GDM1 (cell line): ENCODE measurements at regions not wholly inside any gene's neighbourhood (a gene's known extent, or its start where the extent isn't known, plus 50 kb on each side); places are given as distances from the start of the nearest gene placed in this dataset.
"Not testable (repeated sequence)": the region's sequence is repeated elsewhere in the genome, so short reads cannot be mapped to it uniquely, and the experiment has no call there.

Experiments
- DNase-seq: peaks from one replicate; lab custom pipeline; 2025; lab: John Stamatoyannopoulos, UW

DNA sequence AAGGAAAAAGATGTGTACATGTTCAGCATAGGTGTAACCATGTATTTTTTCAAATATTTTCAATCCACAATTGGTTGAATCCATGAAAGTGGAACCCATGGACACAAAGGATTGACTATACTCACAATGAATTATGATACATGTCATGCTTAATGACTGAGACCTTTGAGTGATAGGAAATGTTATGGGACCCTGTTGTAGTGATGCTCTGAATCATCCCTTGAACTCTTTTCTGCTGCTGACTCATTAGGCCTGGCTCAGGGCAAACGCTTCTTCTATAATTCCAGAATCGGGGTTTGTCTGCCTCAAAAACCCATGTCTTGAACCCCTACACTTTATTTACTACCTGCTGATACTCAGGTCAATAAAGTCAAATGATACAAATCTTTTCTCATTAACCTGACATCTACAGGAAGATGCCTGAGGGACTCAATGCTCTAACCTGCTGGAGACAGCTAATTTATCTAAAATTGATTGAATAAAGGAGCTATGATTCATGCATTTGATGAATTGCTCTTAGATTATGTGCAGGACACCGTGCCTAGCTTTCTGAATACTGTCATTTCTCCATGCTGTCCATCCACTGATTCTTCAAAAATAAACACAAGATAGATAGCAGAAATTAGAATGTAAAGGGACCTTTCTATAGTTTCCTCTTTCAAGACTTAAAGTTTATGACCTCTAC is 260.1 kb downstream of the PRELID2 start:
- no peak for DNase-seq

DNA sequence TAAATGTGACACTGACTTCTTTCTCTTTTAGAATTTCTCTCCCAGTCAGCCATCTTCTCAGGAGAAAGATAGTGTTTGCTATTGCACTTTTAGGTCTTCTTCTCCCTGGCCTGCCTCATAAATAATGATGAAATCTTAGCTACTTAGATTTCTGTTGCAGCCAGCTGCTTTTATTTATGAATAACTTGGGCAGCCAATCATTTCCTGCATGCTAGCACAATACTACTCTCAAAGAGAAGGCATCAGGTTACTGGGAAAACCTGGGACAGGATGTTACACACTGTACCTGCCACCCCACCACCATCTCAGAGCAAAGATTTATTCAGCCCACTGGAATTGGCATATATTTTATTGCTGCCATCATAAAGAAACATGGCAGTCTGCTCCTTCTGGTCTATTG is 266.6 kb downstream of the PRELID2 start:
- DNase-seq, result no peak

DNA sequence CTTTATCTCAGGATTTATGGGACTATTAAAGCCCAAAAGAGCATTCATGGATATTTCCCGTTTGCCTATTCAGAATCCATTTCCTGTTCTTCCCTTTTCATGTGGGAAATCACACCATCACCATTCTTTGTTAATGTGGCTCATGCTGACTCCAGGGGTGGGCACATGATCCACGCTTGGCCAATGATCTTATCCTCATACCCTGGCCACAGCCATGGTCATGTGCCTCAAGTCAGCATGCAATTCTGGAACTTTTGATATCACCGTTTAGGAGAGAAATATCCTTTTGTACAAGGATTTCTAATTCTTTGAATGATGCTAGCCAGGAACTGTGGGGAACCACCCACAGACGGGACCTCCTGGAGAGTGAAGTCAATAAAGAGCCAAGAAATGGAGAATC is 272.2 kb downstream of the PRELID2 start:
- DNase-seq, result no peak

DNA sequence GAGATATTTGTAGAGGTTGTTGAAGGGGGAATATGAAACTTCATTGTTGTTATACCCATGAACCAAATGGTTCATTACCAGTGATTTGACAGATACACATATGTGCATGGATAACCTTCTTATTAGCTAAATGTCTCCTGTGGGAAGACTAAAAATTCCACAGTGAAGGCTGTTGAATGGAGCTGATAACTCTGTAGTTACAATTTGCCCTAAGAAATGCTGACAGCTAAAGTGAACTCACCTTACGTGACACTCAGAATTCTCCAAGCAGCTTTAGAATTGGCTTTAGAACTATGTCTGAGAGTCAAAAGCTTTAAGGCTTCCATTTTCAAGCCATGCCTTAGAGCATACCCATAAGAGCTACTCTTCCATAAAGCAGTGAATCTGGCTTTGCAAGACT is 276.9 kb downstream of the PRELID2 start:
- DNase-seq, result no peak

DNA sequence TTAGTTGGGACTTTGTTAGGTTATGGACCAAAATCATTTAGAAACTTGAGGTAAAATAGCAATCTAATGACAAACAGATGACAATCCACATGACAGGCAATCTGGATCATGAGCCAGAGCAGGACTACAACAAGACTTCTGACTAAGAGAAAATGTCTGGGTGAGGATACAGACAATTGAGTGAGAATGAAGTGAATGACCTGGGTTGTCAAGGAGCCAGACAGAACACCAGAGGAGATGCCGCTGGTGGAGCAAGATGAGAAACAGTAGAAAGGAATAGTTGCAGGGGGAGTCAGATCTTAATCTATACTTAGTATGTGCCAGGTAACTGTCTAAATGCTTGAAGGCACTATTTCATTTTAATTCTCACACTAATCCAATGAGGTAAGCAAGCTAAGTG is 277.8 kb downstream of the PRELID2 start:
- no peak for DNase-seq

DNA sequence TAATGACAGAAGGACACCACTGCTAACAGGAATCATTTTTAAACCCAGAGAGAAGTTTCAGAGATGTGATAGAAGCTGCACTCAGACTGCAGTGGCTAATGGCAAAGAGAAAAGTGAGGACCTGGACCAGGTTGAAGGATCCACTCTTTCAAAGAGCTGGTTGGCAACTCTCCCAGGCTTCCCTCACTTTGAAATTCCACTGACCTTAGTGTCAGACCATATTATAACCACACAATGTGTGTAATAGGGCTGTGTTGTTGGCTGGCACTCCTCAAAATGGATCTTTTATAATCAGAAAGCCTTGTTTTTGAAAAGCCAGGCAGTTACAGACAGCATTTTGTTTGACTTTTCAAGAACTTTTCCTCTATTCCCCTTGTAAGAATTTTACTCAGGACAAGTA is 280.7 kb downstream of the PRELID2 start:
- no peak for DNase-seq

DNA sequence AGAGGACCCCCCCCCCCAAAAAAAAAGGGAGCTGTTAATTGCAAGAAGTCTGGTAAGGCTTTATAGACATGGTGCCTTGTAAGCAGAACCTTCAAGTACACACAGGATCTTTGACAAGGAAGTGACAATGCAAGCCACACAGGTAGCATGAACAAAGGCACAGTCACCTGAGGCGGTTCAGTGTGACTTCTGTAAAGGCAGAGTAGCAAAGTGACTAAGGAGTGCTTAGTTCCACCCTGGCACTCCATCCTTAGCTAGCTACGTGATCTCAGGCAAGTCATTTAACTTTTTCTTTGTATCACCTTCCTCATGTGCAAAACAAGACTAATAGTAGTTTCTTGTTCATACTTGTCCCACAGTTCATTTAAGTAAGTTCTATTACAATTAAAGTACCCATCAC is 282.0 kb downstream of the PRELID2 start:
- no peak for DNase-seq

DNA sequence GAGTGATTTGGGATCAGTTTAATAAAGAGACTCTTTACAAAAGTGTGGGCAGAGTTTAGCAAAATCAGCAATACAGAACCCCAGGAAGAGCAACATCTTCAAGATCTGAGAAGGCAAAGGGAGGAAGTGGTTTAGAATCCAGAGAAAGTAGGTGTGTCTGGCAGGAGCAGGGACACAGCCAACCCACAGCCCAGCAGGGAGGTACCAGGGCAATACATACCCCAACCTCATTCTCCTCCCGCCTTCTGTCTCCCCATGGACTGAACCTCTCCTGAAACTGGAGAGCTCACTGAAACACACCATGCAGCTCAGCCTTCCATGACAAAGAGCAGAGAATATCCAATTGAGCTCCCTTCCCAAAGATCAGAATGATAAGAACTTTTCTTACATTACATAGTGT is 283.4 kb downstream of the PRELID2 start:
- no peak for DNase-seq

DNA sequence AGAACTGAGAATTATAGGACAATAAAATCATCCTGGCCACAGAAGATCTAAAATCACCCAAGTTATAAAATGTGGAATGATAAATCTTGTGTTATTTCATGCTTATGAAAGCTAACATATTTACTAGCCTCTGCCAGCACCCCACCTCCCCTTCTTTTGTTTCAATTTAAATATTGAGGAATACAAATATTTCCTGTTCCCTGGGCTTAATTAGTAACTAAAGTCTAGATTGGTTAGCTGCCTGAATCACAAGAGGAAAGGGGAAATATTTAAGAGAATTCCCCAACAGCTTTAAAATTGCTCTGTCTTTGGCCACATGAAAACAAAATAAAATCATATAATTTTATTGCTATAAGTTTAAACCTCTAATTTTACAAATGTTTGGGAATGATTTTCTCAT is 287.0 kb downstream of the PRELID2 start:
- DNase-seq, result no peak

DNA sequence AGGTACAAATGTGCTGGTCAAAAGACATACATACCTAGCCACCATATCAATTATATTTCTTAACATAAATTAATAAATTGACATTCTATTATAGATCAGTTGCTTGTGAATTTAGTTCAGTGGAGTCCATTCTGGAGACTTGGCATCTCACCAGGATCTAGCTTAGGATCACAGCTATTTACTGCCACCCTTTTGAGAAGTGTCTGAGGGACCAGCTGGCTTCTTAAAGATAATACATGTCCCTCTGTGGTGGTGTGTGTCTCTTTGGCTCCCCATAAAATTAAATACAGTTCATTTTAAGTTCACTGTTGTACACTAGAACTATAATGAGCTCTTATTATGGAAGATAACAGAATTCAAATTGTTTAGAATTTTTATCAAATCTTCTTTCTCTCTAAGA is 290.7 kb downstream of the PRELID2 start:
- no peak for DNase-seq

DNA sequence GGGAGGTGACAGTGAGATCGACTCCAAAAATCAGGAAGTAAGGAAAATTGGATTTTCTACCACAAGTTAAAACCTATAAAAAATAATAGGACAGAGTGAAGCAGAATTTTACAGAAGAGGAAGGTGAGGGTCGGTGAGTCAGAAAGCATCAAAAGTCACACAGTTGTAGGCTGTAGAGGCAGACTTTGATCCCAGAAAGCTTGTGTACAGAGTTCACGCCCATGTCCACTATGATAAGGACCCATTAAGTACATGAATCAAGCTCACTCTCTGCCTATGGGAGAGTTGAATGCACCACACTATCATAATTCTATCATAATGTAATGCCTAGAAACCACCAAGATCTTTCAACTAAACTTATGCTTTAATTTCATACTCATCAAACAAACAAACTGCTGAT is 291.2 kb downstream of the PRELID2 start:
- DNase-seq, result no peak

DNA sequence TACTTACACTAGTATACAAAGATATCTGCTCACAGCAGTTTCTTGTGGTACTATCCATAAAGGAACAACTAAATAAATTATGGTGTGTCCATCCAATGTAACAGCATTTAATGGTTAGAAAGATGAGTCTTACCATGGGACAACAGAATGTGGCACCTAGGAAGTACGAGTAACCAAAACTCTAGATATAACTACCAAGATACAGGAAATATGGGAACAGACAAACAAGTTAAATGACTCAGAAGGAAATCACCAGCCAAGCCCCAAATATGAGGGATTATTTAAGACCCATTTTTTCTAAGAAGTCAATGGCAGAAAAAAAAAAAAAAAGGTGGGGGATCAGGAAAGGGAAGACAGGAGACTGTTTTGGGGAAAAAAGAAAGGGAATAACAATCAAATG is 294.8 kb downstream of the PRELID2 start:
- no peak for DNase-seq

DNA sequence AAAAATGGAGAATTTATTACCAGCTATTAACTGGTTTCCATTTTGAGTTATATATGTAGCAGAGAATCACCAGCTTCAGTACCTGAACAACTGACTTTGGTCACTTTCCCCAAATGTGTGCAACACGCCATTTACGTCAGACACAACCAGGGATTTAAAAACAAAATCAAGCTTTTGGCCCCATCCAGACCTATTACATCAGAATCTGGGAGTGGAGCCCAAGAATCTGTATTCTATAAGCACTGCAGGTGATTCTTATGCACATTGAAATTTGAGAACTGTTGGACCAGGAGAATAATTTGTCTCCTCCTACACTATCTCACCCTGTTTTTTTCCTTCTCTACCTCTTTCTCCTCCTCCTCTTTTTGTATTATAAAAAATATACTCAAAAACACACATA is 295.9 kb downstream of the PRELID2 start:
- DNase-seq, result no peak

DNA sequence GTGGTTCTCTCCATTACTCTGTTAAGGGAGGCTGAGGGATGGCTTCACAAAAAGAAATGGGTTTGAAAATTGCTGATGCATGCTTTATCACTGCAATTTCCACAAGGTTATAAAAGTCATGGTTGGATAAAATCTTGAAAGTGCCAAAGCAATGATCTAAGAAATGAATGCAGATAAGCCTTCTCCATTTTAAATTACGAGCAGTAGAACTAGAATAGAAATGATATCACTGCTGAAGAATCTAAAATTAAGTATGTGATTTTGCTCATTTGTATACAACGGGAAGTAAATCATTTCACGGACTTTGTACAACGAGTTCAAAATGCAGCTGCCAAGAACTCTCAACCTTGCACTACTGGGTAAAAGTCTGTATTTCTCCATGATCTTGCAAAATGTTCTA is 299.0 kb downstream of the PRELID2 start:
- DNase-seq, result no peak

DNA sequence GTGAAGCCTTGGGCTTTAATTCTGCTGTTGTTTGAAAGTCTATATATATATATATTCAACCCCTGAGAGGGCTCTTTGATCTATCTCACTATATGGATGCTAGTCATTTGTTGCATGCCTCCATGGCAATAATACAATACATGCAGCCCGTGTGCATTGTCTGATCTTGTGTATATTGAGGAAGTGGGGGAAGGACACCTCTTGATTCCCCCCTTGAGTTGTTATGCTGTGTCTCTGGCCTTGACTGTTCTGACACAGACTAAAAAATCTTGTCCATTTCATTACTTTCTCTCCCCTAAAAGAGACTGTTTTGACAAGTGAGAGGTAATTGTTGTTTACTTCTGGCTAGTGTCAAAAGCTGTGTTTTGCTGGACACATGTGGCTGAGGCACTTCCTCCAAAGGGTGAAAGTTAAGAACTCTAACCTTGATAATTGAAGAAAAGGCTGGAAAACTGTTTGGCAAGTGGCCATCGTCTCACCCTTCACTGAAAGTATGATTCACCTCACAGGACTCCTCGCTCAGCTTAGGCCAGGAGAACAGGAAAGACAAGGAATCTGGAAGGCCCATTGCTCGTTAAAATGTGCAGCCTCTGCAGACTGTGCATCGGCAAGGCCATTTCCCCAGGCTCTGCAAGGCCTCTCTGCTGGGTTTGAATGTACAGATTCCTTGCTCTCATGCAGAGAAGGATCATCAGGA is 304.0 kb downstream of the PRELID2 start:
- no peak for DNase-seq

DNA sequence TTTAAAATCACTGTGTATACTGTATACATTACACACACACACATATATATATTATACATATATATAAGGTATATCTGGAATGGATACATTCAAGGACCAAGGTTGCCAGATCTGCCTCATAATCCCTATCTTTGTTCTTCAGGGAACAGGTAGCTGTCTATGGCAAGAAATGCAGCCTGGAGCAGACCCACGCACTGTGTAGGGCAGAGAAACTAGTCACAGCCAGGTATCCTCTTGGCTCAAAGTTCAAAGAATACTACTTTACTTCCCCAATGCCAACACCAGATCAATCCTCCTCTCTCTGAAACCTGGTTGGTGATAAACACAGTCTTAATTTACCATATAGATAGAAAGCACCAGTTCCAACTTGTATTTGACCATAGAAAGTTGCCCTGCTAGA is 313.6 kb downstream of the PRELID2 start:
- DNase-seq, result no peak

DNA sequence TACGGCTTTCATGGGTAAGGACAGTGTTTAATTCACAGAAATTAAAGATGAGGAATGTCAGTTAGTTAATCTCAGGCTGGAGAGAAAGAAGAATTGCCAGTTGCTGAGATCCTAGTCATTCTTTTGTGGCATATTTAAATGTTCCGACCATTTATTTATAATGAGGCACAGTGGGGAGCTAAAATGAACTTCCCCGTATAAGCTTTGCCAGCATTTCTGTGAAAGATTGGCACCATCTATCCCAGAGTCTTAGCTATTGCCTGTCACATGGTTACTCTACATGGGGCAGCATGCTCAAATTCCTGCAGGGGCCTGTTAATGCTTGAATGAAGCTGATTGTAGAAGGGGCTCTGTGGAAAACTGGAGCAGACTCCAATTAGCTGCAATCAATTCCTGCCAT is 314.1 kb downstream of the PRELID2 start:
- DNase-seq, result no peak

DNA sequence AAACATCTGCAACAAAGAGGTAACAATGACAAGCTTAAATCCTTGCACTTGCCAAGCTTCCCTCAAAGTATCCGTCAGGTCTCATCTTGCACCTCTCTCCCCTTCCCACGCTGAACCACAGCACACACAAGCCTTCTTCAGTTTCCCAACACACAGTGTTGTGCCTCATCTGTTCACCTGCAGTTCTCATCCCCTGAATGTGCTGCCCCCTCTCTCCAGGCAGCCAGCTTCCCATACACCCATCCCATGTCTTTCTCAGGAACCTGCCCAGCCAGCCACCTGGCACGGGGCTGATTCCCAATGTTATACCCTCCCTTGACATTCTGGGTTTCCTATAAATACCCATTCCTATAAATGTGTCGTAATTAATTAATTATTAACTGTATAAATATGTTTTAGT is 314.8 kb downstream of the PRELID2 start:
- no peak for DNase-seq

DNA sequence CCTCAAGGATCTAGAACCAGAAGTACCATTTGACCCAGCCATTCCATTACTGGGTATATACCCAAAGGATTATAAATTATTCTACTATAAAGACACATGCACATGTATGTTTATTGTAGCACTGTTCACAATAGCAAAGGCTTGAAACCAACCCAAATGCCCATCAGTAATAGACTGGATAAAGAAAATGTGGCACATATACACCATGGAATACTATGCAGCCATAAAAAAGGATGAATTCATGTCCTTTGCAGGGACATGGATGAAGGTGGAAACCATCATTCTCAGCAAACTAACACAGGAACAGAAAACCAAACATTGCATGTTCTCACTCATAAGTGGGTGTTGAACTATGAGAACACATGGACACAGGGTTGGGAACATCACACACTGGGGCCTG is 317.6 kb downstream of the PRELID2 start:
- not testable (repeated sequence) for DNase-seq

DNA sequence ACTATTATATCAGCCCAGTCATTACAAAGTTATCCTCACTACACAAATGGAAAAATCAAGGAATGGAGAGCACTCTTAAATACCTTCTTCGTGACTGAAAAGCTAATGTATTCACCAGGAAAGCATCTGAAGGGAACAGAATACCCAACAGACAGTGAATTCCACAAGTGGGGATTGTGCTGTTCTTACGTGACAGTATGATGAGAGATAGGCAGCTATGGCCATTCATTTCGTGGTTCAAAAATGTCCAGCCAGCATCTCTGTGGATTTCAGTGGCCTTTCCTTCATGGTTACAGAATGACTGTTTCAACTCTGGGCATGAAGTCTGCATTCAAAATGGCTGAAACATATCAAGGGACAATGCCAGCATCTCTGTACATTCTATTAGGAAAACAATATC is 323.8 kb downstream of the PRELID2 start:
- DNase-seq, result no peak

DNA sequence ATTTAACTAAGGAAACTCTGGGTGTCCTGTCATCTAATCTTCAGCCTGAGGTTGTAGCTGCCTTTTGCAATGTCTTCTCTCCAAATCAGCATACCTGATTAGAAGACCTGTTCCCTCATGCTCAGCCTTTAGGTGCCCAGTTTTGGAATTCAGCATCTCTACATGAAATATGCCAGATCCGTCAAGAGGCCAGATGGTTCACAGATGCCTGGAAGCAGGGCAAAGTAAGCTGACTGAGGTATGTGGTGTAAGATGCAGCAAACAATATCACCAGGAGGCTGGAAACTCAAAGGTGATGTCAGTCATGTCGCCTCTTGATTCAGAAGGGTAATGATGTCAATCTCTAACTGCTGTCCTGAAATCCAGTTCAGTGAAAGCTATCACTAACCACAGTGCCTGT is 324.4 kb downstream of the PRELID2 start:
- no peak for DNase-seq

DNA sequence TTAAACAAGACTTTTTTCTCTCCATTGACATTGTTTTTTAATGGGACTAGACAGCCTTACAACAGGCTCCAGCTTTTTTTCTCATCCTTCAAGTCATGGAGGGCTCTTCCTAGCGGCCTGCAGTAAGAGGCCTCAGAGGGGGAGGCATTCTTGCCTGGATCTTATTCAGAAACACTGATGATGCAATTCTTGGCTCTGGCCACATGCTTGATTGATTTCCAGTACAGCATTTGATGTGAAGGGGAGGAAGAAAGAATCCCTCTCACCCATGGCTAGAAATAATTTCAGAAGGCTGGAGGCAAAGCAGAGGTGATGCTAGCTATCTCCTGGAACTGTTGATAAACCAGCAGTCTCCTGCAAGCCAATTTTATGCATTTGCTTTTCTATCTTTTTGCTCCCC is 324.8 kb downstream of the PRELID2 start:
- DNase-seq, result no peak

DNA sequence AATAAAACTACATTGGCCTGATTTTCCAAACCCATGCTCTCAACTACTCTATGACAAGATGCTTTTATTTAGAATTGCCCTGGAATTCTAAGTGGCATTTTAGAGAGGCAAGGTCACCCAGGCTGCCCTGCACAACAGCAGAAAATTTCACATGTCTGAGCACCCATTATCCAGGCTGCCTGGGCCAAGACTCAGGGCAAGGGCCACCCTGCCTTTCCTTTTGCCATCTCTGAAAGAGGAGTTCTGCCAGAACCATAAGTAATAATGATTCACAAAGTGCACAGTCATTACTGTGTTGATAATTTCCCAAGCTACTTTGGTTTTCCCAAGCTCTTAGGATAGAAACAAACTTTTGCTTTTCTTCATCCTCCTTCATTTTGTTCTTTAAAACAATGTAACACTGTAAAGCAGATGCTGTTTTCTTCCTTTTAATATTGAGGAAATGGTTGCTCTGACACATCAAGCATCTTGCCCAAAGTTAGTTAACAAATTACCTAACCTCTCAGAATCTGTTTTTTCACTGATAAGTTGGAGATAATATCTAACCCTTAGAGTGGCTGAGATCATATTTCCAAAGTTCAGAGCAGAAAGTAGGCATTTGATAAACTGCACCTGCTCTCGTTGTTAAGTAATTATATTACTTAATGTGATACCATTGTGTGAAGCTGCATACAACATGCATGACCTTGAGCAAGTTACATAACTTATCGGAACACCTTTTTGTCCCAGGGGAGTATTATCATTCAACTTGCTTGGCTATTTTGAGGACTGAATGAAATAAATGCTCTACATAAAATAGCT is 325.6 kb downstream of the PRELID2 start:
- no peak for DNase-seq
